GM11168 (cell line): ENCODE measurements at regions not wholly inside any gene's neighbourhood (a gene's known extent, or its start where the extent isn't known, plus 50 kb on each side); places are given as distances from the start of the nearest gene placed in this dataset.

Experiments
- in situ Hi-C: fragments of 300-500 bp; cut with MboI; formaldehyde crosslinking; loops from one replicate; pipeline ENCODE4 v1.12.0; 2022; ENCODE audit warnings: low sequenced_read_pairs; ENCODE audit not compliant: unreplicated experiment

GRCh38 chr5:68757626-68758212 is 336.1 kb upstream of the SLC30A5 start:
- in situ Hi-C loops, result no loop called here

GRCh38 chr5:68759593-68759992 is 334.2 kb upstream of the SLC30A5 start:
- in situ Hi-C loops, result no loop called here

- in situ Hi-C loops, result no loop called here
Observed at GRCh38 chr5:68762201-68762600, 331.6 kb upstream of the SLC30A5 start.

- in situ Hi-C loops, result no loop called here
Observed at GRCh38 chr5:68766952-68767464, 326.8 kb upstream of the SLC30A5 start.

- in situ Hi-C loops, result no loop called here
Observed at GRCh38 chr5:68770551-68770950, 323.3 kb upstream of the SLC30A5 start.

- in situ Hi-C loops, result no loop called here
Observed at GRCh38 chr5:68771221-68771620, 322.6 kb upstream of the SLC30A5 start.

- in situ Hi-C loops, result no loop called here
Observed at GRCh38 chr5:68771732-68772131, 322.1 kb upstream of the SLC30A5 start.

- in situ Hi-C loops, result no loop called here
Observed at GRCh38 chr5:68776381-68776780, 317.4 kb upstream of the SLC30A5 start.

GRCh38 chr5:68777135-68777534 is 316.7 kb upstream of the SLC30A5 start:
- in situ Hi-C loops, result no loop called here

- in situ Hi-C loops, result no loop called here
Observed at GRCh38 chr5:68778484-68778883, 315.3 kb upstream of the SLC30A5 start.

- in situ Hi-C loops, result no loop called here
Observed at GRCh38 chr5:68780299-68780955, 313.4 kb upstream of the SLC30A5 start.

GRCh38 chr5:68793074-68793473 is 300.7 kb upstream of the SLC30A5 start:
- in situ Hi-C loops, result no loop called here

- in situ Hi-C loops, result no loop called here
Observed at GRCh38 chr5:68793993-68794392, 299.8 kb upstream of the SLC30A5 start.

GRCh38 chr5:68795190-68795589 is 298.6 kb upstream of the SLC30A5 start:
- in situ Hi-C loops, result no loop called here

GRCh38 chr5:68798877-68799843 is 294.7 kb upstream of the SLC30A5 start:
- in situ Hi-C loops, result no loop called here

- in situ Hi-C loops, result no loop called here
Observed at GRCh38 chr5:68802430-68802829, 291.4 kb upstream of the SLC30A5 start.

GRCh38 chr5:68803881-68804319 is 289.9 kb upstream of the SLC30A5 start:
- in situ Hi-C loops, result no loop called here

GRCh38 chr5:68804343-68804742 is 289.5 kb upstream of the SLC30A5 start:
- in situ Hi-C loops, result no loop called here

- in situ Hi-C loops, result no loop called here
Observed at GRCh38 chr5:68805444-68805843, 288.4 kb upstream of the SLC30A5 start.

- in situ Hi-C loops, result no loop called here
Observed at GRCh38 chr5:68817632-68818031, 276.2 kb upstream of the SLC30A5 start.
